Heart left ventricle (tissue), 16 donors: ENCODE measurements at regions not wholly inside any gene's neighbourhood (a gene's known extent, or its start where the extent isn't known, plus 50 kb on each side); places are given as distances from the start of the nearest gene placed in this dataset.
A peak's percentile ranks its signal among the peaks of the same experiment; 100 is the strongest.

ENCODE experiments used
- ATAC-seq, 4 donors: fragments of 200-7000 bp; cut with Tn5 transposase; one replicate each; pipeline ENCODE4 v1.9.1; 2020 to 2022; ENCODE audit warnings: moderate library complexity in 4 of 4, mild to moderate bottlenecking in 3 of 4, moderate number of reproducible peaks in 1 of 4
- DNase-seq, 5 donors: peaks; one replicate each; pipeline ENCODE4 v3.0.0-alpha.2; 2020
- H3K27ac ChIP-seq, 12 donors: fragments of 200-600 bp; sonication (generic) in 4 of 12; one replicate each; pipeline versions ENCODE4 v1.5.0 to v1.8.0; 2016 to 2022; ENCODE audit warnings: mild to moderate bottlenecking in 2 of 12
- H3K27me3 ChIP-seq, 9 donors: fragments of 200-600 bp; sonication (generic) in 2 of 9; one replicate each; pipeline versions ENCODE4 v1.5.1 to v1.8.0; 2016 to 2022; ENCODE audit warnings: mild to moderate bottlenecking in 3 of 9
- H3K36me3 ChIP-seq, 9 donors: fragments of 200-600 bp; sonication (generic) in 2 of 9; one replicate each; pipeline versions ENCODE4 v1.5.0 to v1.8.0; 2018 to 2022; ENCODE audit warnings: mild to moderate bottlenecking in 2 of 9
- H3K4me1 ChIP-seq, 12 donors: fragments of 200-600 bp; sonication (generic) in 4 of 12; one replicate each; pipeline versions ENCODE4 v1.5.0 to v1.8.0; 2016 to 2022; ENCODE audit warnings: mild to moderate bottlenecking in 3 of 12
- H3K4me3 ChIP-seq, 12 donors: fragments of 200-600 bp; sonication (generic) in 4 of 12; one replicate each; pipeline versions ENCODE4 v1.5.0 to v1.8.0; 2017 to 2022; ENCODE audit warnings: mild to moderate bottlenecking in 9 of 12, moderate library complexity in 4 of 12
- H3K9me3 ChIP-seq, 12 donors: fragments of 200-600 bp; sonication (generic) in 4 of 12; one replicate each; pipeline versions ENCODE4 v1.5.0 to v1.8.0; 2016 to 2022; ENCODE audit warnings: mild to moderate bottlenecking in 1 of 12
- CTCF ChIP-seq, 12 donors: fragments of 200-600 bp; sonication (generic) in 4 of 12; IDR thresholded peaks; one replicate each; pipeline versions ENCODE4 v1.5.0 to v1.8.0; 2018 to 2022; ENCODE audit warnings: antibody characterized with exemption in 12 of 12, mild to moderate bottlenecking in 5 of 12
- POLR2A ChIP-seq, 2 donors: fragments of 450-650 bp; IDR thresholded peaks; one replicate each; pipeline ENCODE4 v1.6.1; 2017; ENCODE audit warnings: antibody characterized with exemption in 2 of 2, mild to moderate bottlenecking in 2 of 2, moderate library complexity in 2 of 2
- WGBS, 4 donors: extraction: QIAGEN DNeasy Blood & Tissue Kit in 2 of 4; methylation state at CpG; one replicate each; pipeline versions ENCODE4 v1.1.5 to v1.1.7; 2013 to 2018; 5-methylcytosine and 5-hydroxymethylcytosine counted together
- intact Hi-C, 10 donors: fragments of 100-400 bp; cut with DNase I; formaldehyde crosslinking; loops; one replicate each; pipeline versions ENCODE4 v1.11.1 to v1.14.2; 2022
- donor health status: ischemic (EF 13 %, LVEDD 7.1; RV severe dilation, severe dysfunction).
- donor health status: healthy with polysubstance abuse.
- donor health status: DM: no; HTN: yes; CAD: no.
- donor health status: DM: no; HTN: no; CAD: no.
- donor health status: ischemic (EF 25% LVEDD 6.9; RV normal size, moderate dysfunction).
- donor health status: ischemic (EF 25% LVEDD 5.7; RV mildly dilated, moderate dysfunction).
- donor health status: healthy.
- donor health status: DM: yes; HTN: yes; CAD: no.
- donor health status: ischemic (EF 35%, LVEDD 5.7; RV mildly dilated, moderate dysfunction).
- donor health status: nonischemic (EF 11% LVEDD 7.7; RV severe dilation, severe dysfunction).
- donor health status: DM: yes; HTN: yes; CAD: no.
- donor health status: PGD.
- donor health status: ischemic (EF 29% LVEDD 5.4; RV normal size, mild dysfunction).
- donor health status: nonischemic (EF 23%, LVEDD 6.1; RV moderate dilation, normal function).

- TF ChIP-seq POLR2A (IDR thresholded peaks at IDR 0.05): no peak
- no peak for TF ChIP-seq CTCF (IDR thresholded peaks at IDR 0.05)
- Histone ChIP-seq H3K27ac (no peak overlapping the region), H3K36me3 (no peaks in the 10 kb centered on the region), H3K9me3 (peaks cover 0 to 7% (median 0%) of the 10 kb centered on the region in 12 donors), H3K27me3 (no peaks in the 10 kb centered on the region), H3K4me1 (no peaks in the 10 kb centered on the region), H3K4me3 (no peak overlapping the region)
- intact Hi-C loops: no loop called here
- ATAC-seq (no peak), DNase-seq (no peak)
- 81 to 84% (median 84%) methylated on average over 3 of the region's 3 CpGs for WGBS, 4 donors
These were observed 116.5 kb upstream of the F13A1 start for GRCh38 chr6:6436946-6437345.

- no peak overlapping the region for H3K27ac ChIP-seq
- TF ChIP-seq POLR2A (IDR thresholded peaks at IDR 0.05) (no peak), CTCF (IDR thresholded peaks at IDR 0.05) (no peak)
- no peaks in the 10 kb centered on the region for H3K4me1 ChIP-seq
- H3K9me3 ChIP-seq: peaks cover 0 to 7% (median 0%) of the 10 kb centered on the region in 12 donors
- 74 to 86% (median 84%) methylated on average over 2 of the region's 2 CpGs for WGBS, 4 donors
- no peak overlapping the region for H3K4me3 ChIP-seq
- H3K27me3 ChIP-seq: no peaks in the 10 kb centered on the region
- intact Hi-C loops: no loop called here
- ATAC-seq: no peak
- H3K36me3 ChIP-seq: no peaks in the 10 kb centered on the region
- DNase-seq: no peak
These were observed 117.8 kb upstream of the F13A1 start for GRCh38 chr6:6438286-6438685.

- 68 to 96% (median 74%) methylated on average over 1 of the region's 1 CpG for WGBS, 4 donors
- H3K27me3 ChIP-seq: no peaks in the 10 kb centered on the region
- no peak overlapping the region for H3K4me3 ChIP-seq
- DNase-seq: no peak
- H3K27ac ChIP-seq: no peak overlapping the region
- no peak for ATAC-seq
- H3K4me1 ChIP-seq: no peaks in the 10 kb centered on the region
- H3K9me3 ChIP-seq: peaks cover 0 to 7% (median 0%) of the 10 kb centered on the region in 12 donors
- TF ChIP-seq CTCF (IDR thresholded peaks at IDR 0.05) (no peak), POLR2A (IDR thresholded peaks at IDR 0.05) (no peak)
- no peaks in the 10 kb centered on the region for H3K36me3 ChIP-seq
- intact Hi-C loops: no loop called here
These were observed 119.3 kb upstream of the F13A1 start for GRCh38 chr6:6439778-6440177.

- no peaks in the 10 kb centered on the region for H3K27me3 ChIP-seq
- peak overlapping the region in 2 of 12 donors; percentile 13 to 46 for H3K27ac ChIP-seq
- no peaks in the 10 kb centered on the region for H3K9me3 ChIP-seq
- H3K36me3 ChIP-seq: no peaks in the 10 kb centered on the region
- intact Hi-C loops: loop anchor here in 1 of 10 donors (5.0 kb wide), 1 partner anchor 135 kb away; no protein-coding TSS in a partner anchor
- peak in 3 of 5 donors; percentile 25 to 36 (median 26) for DNase-seq
- H3K4me3 ChIP-seq: no peak overlapping the region
- H3K4me1 ChIP-seq: peaks cover 0 to 20% (median 6%) of the 10 kb centered on the region in 12 donors
- ATAC-seq: peak; percentile 85 to 94 (median 92)
- TF ChIP-seq CTCF (IDR thresholded peaks at IDR 0.05) (no peak), POLR2A (IDR thresholded peaks at IDR 0.05) (no peak)
- WGBS, 4 donors: 0 to 27% (median 4%) methylated on average over 2 of the region's 2 CpGs
These were observed 131.5 kb upstream of the F13A1 start for GRCh38 chr6:6452002-6452401.
